DMS53 treated with DMSO at 0.1 percent for 48 hours (cell line): ENCODE measurements at regions not wholly inside any gene's neighbourhood (a gene's known extent, or its start where the extent isn't known, plus 50 kb on each side); places are given as distances from the start of the nearest gene placed in this dataset.
"Not testable (repeated sequence)": the region's sequence is repeated elsewhere in the genome, so short reads cannot be mapped to it uniquely, and the experiment has no call there.

ENCODE experiments used
- DNase-seq: peaks from one replicate; lab custom pipeline; 2025; ENCODE audit not compliant: unreplicated experiment; lab: John Stamatoyannopoulos, UW

DNA sequence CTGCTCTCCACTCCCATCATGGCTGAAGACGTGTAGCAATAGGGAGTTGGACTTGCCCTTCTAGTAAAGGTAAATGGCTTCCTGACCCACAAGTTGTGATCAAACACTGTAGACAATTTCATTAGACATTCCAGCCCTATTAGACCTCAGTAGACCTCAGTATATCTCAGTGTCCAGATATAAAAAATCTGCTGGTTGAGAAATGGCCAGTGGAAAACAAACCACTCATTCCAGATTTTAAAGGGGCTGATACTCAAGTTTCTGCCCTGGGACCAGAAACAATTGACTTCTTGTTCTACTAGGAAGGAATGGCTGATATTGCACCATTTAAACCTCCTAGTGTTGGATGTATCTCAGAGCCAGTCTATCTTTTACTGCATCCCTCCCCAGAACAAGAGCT lies 613.2 kb downstream of the PDCD6IP start:
- no peak for DNase-seq

DNA sequence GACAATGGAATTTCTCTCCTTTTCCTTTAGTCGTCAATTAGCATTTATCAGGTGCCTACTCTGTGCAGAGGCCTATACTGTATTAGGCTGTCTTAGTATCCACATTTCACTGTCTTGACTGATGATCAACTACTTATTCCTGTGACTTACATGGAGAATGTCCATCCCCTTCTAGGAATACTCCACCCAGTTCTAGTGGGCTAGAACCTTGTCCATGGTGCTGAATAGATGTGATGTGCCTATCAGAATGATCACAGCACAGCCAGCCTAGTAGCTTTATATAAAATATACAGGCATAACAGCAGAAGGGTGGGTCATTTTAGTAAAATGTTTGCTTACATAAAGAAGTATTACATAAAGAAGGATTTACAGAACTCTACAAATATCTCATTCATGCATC lies 621.4 kb downstream of the PDCD6IP start:
- DNase-seq = no peak

DNA sequence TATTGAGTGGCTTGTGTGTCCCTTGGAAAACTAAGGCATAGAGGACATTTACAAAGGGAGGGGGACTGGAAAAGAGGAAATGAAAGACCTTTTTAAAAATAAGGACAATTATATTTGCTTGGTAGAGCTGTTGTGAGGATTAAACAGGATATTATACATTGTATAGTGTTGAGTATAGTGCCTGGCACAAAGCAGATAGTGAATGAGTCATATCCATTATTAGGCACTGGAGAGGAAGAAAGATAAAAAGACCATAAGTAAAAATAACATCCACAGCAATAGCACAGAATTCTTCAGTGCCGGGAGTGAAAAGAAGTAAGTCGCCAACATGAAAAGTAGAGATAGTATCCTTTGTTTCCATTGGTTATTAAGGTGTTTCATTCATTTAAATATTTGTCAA lies 623.3 kb downstream of the PDCD6IP start:
- DNase-seq = no peak

DNA sequence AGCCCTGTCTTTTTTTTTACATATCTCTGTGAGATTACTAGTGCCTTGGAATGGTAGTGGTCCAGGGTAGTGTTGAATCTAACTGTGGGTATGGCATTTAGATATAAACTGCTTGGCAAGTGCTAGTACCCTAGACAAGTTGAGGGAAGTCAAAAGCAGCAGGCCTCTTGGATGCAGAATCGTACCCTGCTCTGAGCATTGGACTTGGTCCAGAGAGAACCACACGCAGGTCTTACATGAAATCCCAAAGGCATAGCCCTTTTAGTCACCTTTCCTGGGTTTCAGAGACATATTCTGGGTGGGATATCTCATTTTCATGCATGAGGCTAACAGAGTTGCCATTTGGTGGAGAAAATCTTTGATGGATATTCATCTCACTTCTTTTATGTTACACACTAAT lies 641.4 kb downstream of the PDCD6IP start:
- no peak for DNase-seq

DNA sequence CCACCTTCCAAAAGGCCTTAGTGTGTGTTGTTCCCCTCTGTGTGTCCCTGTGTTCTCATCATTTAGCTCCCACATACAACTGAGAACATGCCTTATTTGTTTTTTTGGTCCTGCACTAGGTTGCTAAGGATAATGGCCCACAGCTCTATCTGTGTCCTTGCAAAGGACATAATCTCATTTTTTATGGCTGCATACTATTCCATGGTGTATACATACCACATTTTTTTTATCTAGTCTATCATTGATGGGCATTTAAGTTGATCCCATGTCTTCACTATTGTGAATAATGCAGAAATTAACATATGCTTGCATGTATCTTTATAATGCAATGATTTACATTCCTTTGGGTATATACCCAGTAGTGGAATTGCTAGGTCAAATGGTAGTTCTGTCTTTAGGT lies 645.7 kb downstream of the PDCD6IP start:
- no peak for DNase-seq

DNA sequence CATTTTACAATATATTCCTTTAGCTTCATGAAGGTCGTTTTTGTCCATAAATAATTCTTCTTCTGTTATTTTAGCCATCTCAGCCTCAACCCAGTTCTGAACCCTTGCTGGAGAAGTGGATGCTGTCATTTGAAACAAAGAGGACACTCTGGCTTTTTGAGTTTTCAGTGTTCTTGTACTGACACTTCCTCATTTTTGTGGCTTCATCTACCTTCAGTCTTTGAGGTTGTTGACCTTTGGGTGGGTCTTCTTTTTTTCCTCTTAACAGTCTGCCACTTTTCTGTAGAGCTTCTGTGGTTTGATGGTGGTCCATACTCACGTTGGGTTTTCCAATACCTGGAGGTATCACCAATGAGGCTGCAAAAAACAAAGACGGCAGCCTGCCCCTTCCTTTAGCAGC lies 650.9 kb downstream of the PDCD6IP start:
- no peak for DNase-seq

DNA sequence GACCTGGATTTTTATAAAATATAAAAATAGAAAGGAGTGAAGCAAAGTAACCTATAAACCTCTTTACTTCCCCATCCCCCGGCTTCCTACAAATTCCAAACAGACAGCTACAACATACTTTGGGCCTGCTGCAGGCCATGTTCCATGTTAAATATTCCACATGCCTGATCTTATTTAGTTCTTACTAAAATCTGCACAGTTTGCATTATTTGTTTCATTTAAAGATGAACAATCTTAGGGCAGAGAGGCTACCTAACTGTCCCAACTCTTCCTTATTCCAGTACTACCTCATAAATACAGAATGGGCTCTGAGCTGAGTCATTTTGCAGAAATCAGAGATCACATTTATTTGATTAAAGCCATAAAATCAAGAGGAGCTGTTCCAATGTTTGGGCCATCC lies 665.0 kb downstream of the PDCD6IP start:
- no peak for DNase-seq

DNA sequence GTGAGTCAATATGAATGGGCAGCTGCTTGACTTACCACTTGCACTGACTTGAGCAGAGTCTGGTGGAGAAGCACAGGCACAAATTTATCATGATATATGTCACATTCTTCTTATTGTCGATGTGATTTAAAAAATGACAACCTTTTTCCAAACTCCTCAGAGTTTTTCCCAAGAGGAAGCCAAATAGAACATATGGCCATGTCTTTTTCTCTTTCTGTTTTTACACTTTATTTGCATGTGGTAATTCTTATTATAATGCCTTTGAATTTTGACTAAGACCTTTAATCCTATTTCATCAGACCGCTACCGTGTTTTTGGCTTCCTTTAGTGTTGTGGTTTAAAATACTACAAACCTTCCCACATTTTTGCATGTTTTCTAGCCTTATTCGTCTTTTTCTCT lies 666.2 kb downstream of the PDCD6IP start:
- DNase-seq = no peak

DNA sequence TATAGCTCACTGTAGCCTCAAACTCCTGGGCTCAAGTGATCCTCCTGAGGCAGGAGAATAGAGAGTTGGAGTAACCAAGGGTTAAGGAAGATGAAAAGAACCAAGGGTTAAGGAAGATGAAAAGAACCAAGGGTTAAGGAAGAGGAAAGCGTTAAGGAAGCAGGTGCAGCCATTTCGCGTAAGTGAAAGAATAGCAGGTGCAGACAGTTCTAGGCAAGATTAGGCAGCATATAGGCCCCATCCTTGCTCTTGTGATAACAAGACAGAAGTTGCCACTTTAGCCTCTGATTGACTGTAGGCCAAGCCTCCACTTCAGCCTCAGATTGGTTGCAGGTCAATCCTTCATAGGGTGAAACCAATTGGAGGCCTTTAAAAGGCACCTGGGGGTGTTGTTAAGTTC lies 677.4 kb downstream of the PDCD6IP start:
- DNase-seq = no peak

DNA sequence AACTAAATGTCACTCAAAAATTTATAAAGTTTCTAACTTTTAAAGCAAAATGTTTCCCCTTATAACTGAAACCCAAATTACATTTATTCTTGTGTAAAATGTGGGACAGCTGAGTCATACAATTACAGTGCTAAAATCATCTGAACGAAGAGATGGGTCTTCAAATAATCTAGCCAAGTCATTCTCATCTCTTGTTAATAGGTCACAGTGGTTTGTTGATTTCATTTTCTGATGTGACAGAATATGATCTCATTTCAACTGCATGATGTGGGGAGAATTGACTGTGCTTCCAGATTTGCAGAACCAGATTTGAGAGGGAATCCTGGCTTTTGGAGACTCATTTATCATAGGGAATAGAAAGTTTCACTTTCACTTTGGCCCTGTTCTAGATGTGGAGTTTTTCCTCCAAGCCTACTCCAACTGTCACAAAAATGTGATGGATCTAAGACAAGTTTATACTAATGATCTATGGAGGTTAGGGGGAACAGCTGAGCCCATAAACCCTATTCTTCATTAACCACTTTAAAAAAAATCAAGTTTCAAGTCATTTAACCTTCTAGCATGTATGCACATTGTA lies 685.0 kb downstream of the PDCD6IP start:
- no peak for DNase-seq

DNA sequence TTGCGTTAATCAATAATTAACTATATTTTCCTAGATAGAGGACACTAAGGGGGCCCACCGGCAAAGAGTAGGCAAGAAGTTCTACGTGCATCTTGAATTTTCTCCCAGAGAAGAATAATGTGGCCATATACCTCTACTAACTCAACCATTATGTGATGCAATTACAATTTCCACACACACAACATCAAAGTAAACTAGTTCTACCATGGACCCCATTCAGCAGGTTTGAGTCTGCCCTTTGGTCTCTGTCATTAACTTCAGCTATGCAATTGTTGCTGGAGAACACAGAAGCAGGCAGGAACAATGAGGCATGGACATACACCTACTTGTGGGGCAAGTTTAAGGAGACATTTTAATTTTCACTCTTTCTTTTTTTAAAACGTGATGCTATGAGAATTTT lies 705.9 kb downstream of the PDCD6IP start:
- no peak for DNase-seq

DNA sequence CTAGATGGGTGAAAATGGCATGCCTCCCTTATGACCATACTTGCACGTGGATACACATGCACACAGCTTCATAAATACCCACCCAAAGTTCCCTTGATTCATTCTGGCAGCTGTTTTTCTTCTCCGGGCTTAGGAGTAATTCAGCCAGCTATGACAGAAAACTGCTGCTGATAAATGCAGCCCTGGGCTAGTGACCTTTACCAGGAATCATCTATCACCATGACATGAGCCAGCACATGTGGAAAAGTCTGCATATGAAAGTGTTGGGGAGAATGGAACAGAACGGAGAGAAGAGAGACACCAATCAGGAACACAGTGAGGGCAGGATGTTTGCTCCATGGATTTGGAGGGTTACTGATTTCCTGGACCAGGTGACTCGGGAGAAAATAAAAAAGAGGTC lies 706.3 kb downstream of the PDCD6IP start:
- no peak for DNase-seq

DNA sequence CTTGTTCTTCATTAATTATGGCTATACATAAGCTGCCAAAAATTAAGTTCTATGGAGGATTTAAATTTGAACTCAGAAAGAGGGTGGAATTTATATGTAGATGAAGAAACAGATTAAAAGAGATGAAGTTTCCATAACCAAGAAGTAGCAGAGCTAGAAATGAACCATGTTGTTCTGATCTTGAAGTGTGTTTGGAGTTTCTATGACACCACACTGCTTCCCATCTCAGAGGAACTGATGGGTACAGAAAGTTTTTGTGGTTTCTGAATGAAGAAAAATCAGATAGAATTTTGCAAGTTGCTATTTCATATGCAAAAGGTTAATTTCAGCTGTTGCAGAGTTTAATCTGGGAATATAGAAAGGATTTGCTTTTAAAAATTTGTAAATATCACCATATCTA lies 710.3 kb downstream of the PDCD6IP start:
- no peak for DNase-seq

DNA sequence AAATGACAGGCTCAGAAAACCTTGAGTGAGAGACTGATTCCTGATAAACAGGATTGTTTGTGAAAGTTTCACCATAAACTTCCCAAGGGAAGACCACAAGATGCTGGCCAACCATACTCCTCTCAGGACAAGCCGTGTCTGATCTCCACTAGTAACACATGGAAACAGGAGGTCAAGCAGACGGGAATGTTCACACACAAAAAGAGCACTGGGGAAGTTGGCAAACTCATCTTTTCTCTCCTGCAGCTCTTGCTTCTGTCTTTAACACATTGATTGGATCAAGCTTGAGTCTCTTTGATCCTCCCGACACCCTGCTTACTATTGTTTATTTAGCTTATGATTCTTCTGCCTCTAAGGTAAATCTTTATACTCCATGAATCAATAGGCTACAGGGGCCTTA lies 713.5 kb downstream of the PDCD6IP start:
- no peak for DNase-seq

DNA sequence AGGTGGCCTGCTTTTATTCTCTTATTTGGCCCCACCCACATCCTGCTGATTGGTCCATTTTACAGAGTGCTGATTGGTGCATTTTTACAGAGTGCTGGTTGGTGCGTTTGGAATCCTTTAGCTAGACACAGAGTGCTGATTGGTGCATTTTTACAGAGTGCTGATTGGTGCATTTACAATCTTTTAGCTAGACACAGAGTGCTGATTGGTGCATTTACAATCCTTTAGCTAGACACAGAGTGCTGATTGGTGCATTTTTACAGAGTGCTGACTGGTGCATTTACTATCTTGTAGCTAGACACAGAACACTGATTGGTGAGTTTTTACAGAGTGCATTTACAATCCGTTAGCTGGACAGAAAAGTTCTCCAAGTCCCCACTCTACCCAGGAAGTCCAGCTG lies 720.6 kb downstream of the PDCD6IP start:
- not testable (repeated sequence) for DNase-seq

DNA sequence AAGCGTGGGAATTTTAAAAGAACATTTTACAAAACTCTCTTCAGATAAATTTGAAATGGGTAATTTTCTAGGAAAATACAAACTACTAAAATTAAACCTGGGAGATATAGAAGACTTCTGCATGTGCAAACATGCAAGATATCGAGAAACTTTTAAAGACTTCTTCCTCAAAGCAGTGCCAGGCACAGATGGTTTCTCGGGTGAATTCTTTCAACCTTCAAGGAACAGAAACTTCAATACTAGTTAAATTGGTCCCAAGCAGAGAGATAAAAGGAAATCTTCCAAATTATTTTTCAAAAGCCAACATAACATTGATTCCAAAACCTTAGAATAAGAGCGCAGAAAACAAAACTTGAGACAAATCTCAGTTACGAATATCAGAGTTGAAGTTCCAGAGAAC lies 732.7 kb downstream of the PDCD6IP start:
- no peak for DNase-seq

DNA sequence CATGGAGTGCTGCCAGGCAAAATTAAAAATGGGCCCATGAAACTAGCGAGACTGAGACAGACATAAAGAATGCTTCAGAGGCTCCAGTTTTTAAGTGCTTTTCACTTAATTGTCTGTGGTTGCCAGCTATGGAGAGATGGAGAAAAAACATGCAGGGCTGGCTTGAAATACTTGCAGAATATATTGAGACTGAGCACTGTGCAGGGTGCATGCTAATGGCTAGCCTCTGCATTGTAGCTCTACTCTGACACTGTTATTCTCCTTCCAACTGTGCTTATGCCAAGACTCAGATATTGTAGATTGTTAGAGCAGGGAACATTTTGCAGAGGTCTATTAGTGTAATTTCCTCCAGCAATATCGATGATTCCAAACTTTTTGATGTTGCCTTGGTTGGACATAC lies 735.0 kb downstream of the PDCD6IP start:
- no peak for DNase-seq

DNA sequence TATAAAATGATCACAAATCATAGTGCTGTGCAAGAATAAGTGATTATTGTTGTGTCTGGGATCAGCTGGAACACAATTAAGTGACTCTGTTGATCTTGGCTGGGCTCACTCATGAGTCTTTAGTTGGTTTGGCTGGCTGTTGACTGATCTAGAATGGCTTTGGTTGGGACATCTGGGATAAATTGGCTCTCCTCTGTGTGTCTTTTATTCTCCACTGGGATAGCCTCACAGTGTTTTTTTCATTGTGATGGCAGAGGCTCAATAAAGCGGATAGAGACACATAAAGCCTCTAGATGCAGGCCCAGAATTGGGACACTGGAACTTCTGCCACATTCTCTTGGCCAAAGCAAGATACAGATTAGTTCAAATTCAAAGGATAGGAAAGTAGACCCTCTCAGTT lies 735.6 kb downstream of the PDCD6IP start:
- no peak for DNase-seq

DNA sequence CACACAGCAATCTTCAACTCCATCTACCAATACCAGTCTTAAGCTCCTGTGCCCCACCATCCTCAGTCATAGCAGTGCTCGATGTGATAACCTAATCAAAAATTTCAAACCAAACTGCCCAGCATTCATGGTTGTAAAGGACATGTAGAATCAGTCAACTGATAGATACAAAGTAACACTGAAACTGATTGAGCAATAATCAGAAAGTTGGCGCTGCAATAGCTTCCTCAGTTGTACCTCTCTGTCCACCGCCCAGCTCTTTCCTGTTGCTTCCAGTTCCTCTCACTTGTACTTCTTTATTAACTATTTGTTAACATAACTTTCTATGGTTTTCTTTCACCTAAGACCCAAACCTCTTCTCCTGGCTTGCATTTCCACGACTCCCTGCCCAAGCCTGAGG lies 745.7 kb downstream of the PDCD6IP start:
- DNase-seq = no peak

DNA sequence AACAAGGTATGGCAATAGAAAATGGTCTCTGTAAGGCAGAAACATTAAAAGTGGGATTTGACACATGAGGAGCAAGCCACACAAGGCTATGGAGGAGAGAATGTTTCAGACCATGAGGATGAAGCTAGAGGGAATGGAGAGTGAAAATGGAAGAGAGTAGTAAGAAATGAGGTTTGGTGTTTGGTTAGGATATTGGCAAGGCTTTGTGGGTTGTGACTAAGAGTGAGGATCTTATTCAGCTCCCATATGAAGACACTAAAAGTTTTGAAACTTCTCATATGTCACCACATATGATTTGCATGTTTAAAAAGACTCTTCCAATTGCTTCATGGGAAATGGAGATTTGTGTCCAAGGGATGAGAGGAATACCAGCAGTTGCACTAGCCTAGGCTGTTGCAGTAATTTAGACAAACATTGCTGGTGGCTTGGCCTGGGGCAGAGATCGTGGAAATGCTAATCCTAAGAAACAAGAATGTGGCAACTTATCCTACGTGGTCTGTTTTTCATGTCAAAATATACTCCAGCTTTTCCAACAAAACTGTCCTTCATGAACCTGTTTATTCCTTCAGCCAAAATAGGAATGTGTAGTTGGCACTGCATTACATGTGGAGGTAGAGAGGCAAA lies 749.0 kb downstream of the PDCD6IP start:
- no peak for DNase-seq

DNA sequence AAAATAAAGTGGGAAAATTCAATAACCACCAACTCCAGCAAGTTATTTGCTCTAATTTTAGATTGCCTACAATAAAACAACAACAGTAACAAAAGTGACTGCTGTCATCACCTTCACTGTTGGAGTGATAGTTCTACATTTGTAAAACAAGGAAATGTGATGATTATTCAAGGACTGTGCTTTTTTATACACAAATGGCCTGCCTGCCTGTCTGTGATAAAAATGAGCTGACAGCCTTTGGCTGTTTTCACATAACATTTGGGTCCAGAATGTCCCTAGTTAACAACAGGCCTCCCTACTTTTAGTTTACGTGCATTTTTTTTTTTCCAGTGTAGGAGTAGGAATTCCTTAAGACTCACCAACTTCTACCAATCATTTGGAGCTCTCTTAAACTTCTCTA lies 768.8 kb downstream of the PDCD6IP start:
- no peak for DNase-seq

DNA sequence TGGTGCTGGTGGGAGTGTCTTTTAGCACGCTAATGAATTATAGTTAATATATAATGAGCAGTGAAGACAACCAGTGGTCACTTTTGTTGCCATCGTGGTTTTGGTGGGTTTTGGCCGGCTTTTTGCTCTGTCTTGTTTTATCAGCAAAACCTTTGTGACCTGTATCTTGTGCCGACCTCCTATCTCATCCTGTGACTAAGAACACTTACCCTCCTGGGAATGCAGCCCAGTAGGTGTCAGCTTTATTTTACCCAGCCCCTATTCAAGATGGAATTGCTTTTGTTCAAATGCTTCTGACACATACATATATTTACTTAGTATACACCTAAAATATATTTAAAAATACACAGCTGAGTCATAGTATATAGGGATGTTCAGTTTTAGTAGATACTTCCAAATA lies 770.3 kb downstream of the PDCD6IP start:
- DNase-seq = no peak

DNA sequence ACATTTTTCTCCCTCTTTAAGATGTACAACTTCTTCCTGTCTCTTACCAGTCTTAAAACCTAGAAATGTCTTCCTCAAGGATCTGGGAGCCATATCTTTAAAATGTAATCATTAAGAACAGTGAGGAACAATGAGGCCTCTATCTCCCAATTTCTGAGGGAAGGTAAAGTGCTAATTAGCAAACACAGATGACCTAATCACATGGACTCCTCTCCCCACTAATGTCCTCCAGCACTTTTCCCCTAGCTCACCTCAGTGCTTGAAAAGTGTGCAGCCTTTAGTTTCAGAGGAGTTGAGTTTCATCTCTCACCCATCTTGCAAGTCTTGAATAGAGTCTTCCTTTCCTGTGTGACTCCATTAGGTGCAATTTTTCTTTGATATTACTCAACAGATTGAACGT lies 771.0 kb downstream of the PDCD6IP start:
- no peak for DNase-seq
